OCI-LY1 (cell line): ENCODE measurements at regions not wholly inside any gene's neighbourhood (a gene's known extent, or its start where the extent isn't known, plus 50 kb on each side); places are given as distances from the start of the nearest gene placed in this dataset.

Source experiments
- H2AFZ ChIP-seq: fragments of 200-600 bp; sonication (generic), shearing (Covaris generic); 2 replicates; pipeline ENCODE4 v1.6.0; 2014; ENCODE audit warnings: antibody characterized with exemption, mild to moderate bottlenecking, low read length
- H3F3A ChIP-seq: fragments of 200-600 bp; sonication (generic), shearing (Covaris generic); 2 replicates; pipeline ENCODE4 v1.6.0; 2014; ENCODE audit warnings: mild to moderate bottlenecking, antibody characterized with exemption, low read length, moderate library complexity; ENCODE audit not compliant: insufficient read depth
- H3K27ac ChIP-seq: fragments of 200-600 bp; sonication (generic); 2 replicates; pipeline ENCODE4 v1.5.1; 2014; ENCODE audit warnings: low read length, mixed run types, mild to moderate bottlenecking, low read depth; ENCODE audit not compliant: poor library complexity, severe bottlenecking
- H3K27me3 ChIP-seq: fragments of 200-600 bp; sonication (generic); 2 replicates; pipeline ENCODE4 v1.6.0; 2014; ENCODE audit warnings: antibody characterized with exemption, mild to moderate bottlenecking, low read length, moderate library complexity; ENCODE audit not compliant: insufficient read depth
- H3K36me3 ChIP-seq: fragments of 200-600 bp; sonication (generic); 2 replicates; pipeline ENCODE4 v1.6.1; 2014; ENCODE audit warnings: mild to moderate bottlenecking, antibody characterized with exemption, low read length, moderate library complexity, mixed read lengths; ENCODE audit not compliant: insufficient read depth
- H3K4me1 ChIP-seq: fragments of 200-600 bp; sonication (generic); 2 replicates; pipeline ENCODE4 v1.5.1; 2014; ENCODE audit warnings: mild to moderate bottlenecking, low read length, moderate library complexity; ENCODE audit not compliant: insufficient read depth, severe bottlenecking
- H3K4me2 ChIP-seq: fragments of 200-600 bp; sonication (generic), shearing (Covaris generic); 2 replicates; pipeline ENCODE4 v1.6.1; 2014; ENCODE audit warnings: low read length
- H3K4me3 ChIP-seq: fragments of 200-600 bp; sonication (generic); 2 replicates; pipeline ENCODE4 v1.5.1; 2014; ENCODE audit warnings: low read length, low read depth, mild to moderate bottlenecking, mixed read lengths; ENCODE audit not compliant: poor library complexity, severe bottlenecking
- H3K79me2 ChIP-seq: fragments of 200-600 bp; shearing (Covaris generic); 2 replicates; pipeline ENCODE4 v1.6.1; 2016; ENCODE audit warnings: mixed run types, low read length, mixed read lengths; ENCODE audit not compliant: insufficient read depth
- H3K9ac ChIP-seq: fragments of 200-600 bp; sonication (generic), shearing (Covaris generic); 2 replicates; pipeline ENCODE4 v1.6.1; 2014; ENCODE audit warnings: mild to moderate bottlenecking, low read length, mixed read lengths
- H3K9me2 ChIP-seq: fragments of 200-600 bp; sonication (generic), shearing (Covaris generic); 2 replicates; pipeline ENCODE4 v1.6.1; 2014; ENCODE audit warnings: low read depth, mild to moderate bottlenecking, low read length, mixed read lengths
- H3K9me3 ChIP-seq: fragments of 200-600 bp; shearing (Covaris generic); 2 replicates; pipeline ENCODE4 v1.6.1; 2014; ENCODE audit warnings: low read length, mixed read lengths
- H4K20me1 ChIP-seq: fragments of 200-600 bp; sonication (generic), shearing (Covaris generic); 2 replicates; pipeline ENCODE4 v1.6.0; 2016; ENCODE audit warnings: mild to moderate bottlenecking, low read length; ENCODE audit not compliant: insufficient read depth
- EZH2 ChIP-seq: fragments of 200-600 bp; sonication (generic), shearing (Covaris generic); IDR thresholded peaks from 2 replicates; pipeline ENCODE4 v1.8.0; 2017; ENCODE audit warnings: borderline replicate concordance, mixed run types, mild to moderate bottlenecking, antibody characterized with exemption, low read length, moderate library complexity, mixed read lengths
- TF ChIP-seq, protein P1 (sequence below): fragments of 200-600 bp; sonication (generic), shearing (Covaris generic); IDR thresholded peaks from 2 replicates; pipeline ENCODE4 v1.5.1; 2017; ENCODE audit warnings: mild to moderate bottlenecking, antibody characterized with exemption, low read length, moderate library complexity, mixed read lengths

DNA sequence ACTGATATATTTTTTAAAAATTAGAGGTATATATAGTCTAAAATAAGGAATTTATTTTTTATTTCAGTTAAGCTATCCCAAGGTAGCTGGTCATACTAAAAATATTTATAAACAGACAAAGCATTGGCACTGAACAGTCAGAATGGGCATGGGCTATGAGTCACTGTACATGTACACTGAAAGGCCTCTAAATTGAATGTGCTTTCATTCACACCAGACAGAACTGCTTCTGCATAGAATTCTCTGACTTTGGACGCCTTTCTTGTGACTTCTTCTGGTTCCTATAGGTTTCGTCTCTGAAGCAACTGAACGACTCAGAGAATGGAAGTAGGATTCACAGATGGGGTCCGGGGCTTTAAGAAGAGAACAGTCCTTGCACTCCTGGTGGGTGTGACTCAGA is 394.8 kb upstream of the MEF2C start:
- H3K79me2 ChIP-seq: no peaks in the 10 kb centered on the region
- no peak overlapping the region for H3K4me2 ChIP-seq
- no peaks in the 10 kb centered on the region for H3K9me3 ChIP-seq
- peaks cover 77% of the 10 kb centered on the region for H3K4me1 ChIP-seq
- H3K4me3 ChIP-seq: no peak overlapping the region
- H3K9me2 ChIP-seq: no peaks in the 10 kb centered on the region
- no peaks in the 10 kb centered on the region for H3F3A ChIP-seq
- no peak for TF ChIP-seq EZH2
- TF ChIP-seq, protein P1, sequence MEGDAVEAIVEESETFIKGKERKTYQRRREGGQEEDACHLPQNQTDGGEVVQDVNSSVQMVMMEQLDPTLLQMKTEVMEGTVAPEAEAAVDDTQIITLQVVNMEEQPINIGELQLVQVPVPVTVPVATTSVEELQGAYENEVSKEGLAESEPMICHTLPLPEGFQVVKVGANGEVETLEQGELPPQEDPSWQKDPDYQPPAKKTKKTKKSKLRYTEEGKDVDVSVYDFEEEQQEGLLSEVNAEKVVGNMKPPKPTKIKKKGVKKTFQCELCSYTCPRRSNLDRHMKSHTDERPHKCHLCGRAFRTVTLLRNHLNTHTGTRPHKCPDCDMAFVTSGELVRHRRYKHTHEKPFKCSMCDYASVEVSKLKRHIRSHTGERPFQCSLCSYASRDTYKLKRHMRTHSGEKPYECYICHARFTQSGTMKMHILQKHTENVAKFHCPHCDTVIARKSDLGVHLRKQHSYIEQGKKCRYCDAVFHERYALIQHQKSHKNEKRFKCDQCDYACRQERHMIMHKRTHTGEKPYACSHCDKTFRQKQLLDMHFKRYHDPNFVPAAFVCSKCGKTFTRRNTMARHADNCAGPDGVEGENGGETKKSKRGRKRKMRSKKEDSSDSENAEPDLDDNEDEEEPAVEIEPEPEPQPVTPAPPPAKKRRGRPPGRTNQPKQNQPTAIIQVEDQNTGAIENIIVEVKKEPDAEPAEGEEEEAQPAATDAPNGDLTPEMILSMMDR: no peak
- no peak overlapping the region for H3K9ac ChIP-seq
- H4K20me1 ChIP-seq: no peaks in the 10 kb centered on the region
- H3K36me3 ChIP-seq: no peaks in the 10 kb centered on the region
- H3K27me3 ChIP-seq: no peaks in the 10 kb centered on the region
- peak overlapping the region; percentile 18 for H3K27ac ChIP-seq
- H2AFZ ChIP-seq: no peak overlapping the region

DNA sequence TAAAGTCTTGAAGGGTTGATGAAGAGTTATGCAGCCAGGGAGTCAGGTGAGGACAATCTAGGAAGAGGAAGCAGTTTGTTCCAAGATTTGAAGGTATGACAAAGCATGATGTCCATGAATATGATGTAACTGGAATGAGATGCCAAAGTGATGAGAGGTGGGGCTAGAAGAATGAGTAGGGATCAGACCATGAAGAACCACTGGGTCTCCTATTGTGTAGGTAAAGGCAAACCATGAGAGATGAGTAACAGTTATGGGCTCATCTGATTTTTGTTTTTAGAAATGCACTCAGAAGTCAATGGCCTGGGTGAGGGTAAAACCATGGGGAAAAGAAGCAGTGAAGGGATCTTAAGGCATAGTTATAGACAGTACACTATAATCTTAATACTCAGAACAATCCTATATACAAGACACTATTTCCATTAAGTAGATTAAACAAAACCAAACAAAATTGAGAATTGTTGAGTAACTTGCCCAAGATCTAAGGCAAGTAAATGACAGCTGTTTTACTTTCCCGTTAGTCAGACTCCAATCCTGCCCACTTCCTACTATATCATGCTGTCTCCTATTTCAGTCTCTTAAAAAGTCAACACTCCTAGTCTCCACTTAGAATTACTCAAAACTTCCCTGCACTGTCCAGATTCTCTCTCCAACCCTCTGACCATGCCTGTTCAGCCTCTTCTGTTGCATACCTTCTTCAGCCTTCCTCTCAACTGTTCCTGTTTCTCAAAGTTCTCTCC is 393.8 kb upstream of the MEF2C start:
- Histone ChIP-seq H3K9me2 (no peaks in the 10 kb centered on the region), H3K27ac (no peak overlapping the region), H3K9me3 (no peaks in the 10 kb centered on the region), H3K4me3 (no peak overlapping the region), H4K20me1 (no peaks in the 10 kb centered on the region), H3K4me2 (no peak overlapping the region), H3K27me3 (no peaks in the 10 kb centered on the region), H3K9ac (no peak overlapping the region), H3F3A (no peaks in the 10 kb centered on the region), H3K79me2 (no peaks in the 10 kb centered on the region), H3K36me3 (no peaks in the 10 kb centered on the region), H3K4me1 (peaks cover 79% of the 10 kb centered on the region), H2AFZ (no peak overlapping the region)
- no peak for TF ChIP-seq EZH2

DNA sequence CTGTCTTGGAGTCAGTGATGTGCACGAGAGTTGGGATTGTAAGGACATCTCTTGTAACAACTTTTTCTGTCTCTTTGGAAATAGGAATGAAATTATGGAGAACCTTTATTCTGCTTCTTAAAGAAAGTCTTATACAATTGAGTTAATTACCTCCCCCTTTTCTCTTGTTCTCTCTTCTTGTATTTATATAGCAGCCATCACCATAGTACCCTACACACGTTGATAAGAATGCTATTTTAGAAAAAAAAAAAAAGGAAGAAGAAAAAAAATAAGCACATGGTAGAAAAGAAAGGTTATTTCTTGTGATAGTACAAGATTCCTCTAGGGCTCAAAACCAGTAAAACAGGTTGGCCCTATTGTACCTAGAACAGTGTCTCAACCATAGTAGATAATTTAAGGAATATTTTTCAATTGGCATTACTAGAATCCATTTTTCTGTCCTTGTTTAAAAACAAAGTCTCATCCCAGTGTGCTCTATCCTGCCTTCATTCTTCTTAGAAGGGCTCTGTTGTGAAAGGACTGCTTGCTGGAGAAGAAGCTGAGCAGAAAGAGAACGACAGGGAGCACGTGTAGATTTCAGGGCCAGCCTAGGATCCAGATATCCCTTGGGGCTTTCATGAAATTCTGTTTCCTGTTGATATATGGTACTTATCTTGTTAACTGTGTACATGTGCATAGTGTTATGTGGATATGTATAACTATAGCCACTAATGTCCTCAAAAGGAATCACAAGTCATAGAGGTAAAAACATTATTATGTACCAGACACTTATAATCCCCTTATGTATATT is 392.3 kb upstream of the MEF2C start:
- H2AFZ ChIP-seq: peak overlapping the region; percentile 77
- TF ChIP-seq, protein P1: no peak
- no peak for TF ChIP-seq EZH2
- H3K27ac ChIP-seq: peak overlapping the region; percentile 4
- no peak overlapping the region for H3K4me2 ChIP-seq
- no peaks in the 10 kb centered on the region for H3K9me2 ChIP-seq
- H3K36me3 ChIP-seq: no peaks in the 10 kb centered on the region
- no peaks in the 10 kb centered on the region for H3F3A ChIP-seq
- H3K27me3 ChIP-seq: no peaks in the 10 kb centered on the region
- no peak overlapping the region for H3K9ac ChIP-seq
- no peaks in the 10 kb centered on the region for H4K20me1 ChIP-seq
- H3K79me2 ChIP-seq: no peaks in the 10 kb centered on the region
- no peaks in the 10 kb centered on the region for H3K9me3 ChIP-seq
- H3K4me1 ChIP-seq: peaks cover 79% of the 10 kb centered on the region
- H3K4me3 ChIP-seq: no peak overlapping the region
